CD4-positive, alpha-beta T cell treated with Interleukin-15 for 4 hours (primary cell): ENCODE measurements at regions not wholly inside any gene's neighbourhood (a gene's known extent, or its start where the extent isn't known, plus 50 kb on each side); places are given as distances from the start of the nearest gene placed in this dataset.

Experiments used
- DNase-seq: peaks from one replicate; pipeline ENCODE4 v3.0.0-alpha.2; 2020; ENCODE audit warnings: low spot score

DNA sequence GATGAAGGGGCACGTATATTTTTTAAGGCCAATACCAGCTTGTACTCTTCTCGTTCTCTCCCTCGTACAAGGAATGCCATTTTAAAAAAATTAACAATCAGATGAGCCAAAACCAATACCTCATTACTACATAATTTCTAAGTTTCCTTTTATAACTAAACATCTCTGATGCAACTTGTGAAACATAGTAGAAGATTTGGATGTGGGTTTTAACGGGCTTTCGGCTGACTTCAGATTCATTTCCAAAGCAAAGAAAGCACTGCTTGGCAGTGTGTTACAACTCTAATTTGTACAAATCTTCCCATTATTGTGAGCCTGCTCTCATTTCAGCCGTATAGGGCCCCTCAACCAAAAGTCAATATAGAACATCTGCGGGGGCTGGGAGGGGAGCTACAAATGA is 99.1 kb upstream of the TMCC3 start:
- DNase-seq, result no peak

- DNase-seq, result no peak
Observed at GRCh38 chr12:94748726-94749421, 98.5 kb upstream of the TMCC3 start.

DNA sequence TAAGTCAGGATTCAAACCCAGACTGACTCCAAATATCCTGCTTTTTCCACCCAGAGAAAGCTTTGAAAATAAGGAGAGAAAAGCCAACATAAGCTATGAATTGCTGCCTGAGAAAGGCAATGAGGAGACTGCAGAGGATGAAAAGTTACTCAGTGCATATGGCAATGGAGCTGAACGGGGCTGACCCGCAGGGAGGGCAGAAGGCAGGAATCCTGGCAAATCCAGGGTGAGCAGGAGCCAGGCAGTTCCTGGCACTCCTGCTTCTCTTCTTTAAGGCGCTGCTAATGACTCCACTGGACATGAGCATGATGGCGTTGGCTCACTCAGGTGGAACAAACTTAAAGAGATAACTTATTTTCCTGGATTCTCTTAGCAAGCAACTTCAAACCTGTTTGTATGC is 95.2 kb upstream of the TMCC3 start:
- no peak for DNase-seq

- no peak for DNase-seq
Observed at GRCh38 chr12:94743174-94743573, 92.8 kb upstream of the TMCC3 start.

DNA sequence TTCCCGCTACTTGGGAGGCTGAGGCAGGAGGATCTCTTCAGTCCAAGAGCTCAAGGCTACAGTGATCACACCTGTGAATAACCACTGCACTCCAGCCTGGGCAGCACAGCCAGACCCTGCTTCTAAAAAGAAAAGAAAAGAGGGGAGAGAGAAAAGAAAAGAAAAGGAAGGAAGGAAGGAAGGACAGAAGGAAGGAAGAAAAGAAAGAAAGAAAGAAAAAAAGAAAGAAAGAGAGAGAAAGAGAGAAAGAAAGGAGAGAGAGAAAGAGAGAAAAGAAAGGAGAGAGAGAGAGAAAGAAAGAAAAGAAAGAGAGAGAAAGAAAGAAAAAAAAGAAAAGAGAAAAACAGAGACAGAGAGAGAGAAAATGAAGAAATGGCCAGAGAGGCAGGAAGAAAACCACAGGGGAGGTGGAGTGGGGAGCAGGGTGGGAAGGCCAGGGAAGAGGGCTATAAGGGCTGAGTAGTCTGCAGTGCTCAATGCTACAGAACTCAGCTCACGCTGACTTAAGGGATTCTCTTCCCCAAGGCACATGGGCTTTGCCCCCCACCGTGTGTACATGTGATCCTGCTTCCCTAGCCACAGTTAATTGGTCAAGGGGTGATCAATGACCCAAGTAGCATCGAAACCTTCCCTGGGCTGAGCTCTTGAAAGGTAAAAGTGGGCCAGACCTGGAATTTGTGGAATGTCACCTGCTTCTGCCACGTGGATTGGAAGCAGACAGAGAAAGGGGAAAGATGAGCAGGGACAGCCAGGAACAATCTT is 90.4 kb upstream of the TMCC3 start:
- no peak for DNase-seq

DNA sequence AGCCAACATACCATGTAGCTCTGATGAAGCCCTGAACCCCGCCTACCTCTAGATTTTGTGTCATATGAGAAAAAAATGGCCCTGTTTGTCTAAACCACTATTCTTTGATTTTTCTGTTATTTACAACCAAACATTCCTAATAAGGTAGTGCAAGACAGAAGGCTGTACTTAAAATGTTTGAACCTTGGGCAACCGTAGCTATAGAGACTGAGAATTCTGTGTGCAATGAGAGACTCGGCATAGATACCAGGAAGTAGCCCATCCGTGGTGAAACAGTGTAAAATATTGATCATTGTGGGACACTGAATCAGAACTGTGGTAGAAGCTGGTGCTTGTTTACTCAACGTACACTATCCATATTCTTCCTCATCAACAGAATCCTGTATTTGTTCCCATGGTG is 86.5 kb upstream of the TMCC3 start:
- no peak for DNase-seq

- DNase-seq, result no peak
Observed at GRCh38 chr12:94736004-94736403, 85.6 kb upstream of the TMCC3 start.

DNA sequence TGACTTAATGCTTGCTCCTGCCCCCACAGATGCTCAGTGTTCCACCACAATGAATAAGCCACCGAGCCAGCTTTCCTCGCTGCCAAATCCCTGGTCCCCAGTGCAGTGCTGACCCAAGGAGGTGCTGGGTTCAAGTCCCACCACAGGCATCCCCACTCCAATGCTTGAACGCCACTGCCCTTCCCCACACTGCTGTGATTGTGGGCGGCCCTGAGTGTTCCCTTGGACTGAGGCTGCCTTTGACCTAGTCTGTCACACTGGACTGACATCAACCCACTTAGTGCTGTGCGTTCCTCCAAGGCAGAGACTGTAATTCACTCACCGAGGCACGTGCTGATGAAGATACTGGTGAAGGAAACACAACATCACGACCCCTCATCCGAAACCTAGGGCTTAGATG is 83.4 kb upstream of the TMCC3 start:
- DNase-seq, result no peak

- no peak for DNase-seq
Observed at GRCh38 chr12:94732367-94732990, 82.1 kb upstream of the TMCC3 start.

DNA sequence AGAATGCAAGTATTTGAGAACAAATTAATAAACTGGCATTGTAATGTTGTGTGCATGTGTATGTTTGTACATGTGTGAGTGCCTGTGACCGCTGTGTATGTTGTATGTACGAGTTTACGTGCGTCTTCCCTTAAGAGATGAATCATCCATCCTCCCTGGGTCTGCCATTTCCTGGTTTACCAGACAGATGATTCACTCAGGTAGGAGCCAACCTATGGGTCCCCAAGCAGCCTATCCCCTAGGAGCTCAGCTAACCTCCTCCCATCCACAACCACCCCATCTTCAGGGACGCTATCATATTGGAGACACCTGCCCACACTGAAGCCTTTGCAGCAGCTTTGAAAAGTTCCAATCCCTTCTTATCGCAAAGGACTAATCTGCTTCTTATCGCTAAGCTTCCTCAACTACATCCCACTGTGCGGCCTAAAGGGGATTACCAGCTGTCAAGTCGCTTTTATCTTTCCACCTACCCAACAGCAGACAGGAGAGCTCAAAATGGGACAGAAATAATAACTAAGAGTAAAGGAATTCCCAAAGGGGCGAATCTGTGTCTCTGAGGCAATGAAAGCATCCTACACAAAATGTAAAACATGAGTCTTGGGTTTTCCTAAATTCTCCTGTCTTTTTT is 81.5 kb upstream of the TMCC3 start:
- no peak for DNase-seq

DNA sequence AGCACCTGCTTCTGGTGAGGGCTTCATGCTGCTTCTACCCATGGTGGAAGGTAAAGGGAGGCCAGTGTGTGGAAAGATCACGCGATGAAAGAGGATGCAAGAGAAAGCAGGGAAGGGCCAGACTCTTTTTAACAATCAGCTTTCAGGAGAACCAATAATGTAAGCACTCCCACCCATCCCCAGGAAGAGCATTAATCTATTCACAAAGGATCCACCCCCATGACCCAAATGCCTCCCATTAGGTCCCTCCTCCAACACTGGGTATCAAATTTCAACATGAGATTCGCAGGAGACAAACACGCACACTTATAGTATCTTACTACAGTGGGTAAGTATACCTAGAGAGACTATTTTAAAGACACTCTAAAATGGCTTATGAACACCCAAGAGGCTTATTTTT is 80.5 kb upstream of the TMCC3 start:
- DNase-seq, result no peak

- no peak for DNase-seq
Observed at GRCh38 chr12:94726236-94726835, 76.0 kb upstream of the TMCC3 start.

DNA sequence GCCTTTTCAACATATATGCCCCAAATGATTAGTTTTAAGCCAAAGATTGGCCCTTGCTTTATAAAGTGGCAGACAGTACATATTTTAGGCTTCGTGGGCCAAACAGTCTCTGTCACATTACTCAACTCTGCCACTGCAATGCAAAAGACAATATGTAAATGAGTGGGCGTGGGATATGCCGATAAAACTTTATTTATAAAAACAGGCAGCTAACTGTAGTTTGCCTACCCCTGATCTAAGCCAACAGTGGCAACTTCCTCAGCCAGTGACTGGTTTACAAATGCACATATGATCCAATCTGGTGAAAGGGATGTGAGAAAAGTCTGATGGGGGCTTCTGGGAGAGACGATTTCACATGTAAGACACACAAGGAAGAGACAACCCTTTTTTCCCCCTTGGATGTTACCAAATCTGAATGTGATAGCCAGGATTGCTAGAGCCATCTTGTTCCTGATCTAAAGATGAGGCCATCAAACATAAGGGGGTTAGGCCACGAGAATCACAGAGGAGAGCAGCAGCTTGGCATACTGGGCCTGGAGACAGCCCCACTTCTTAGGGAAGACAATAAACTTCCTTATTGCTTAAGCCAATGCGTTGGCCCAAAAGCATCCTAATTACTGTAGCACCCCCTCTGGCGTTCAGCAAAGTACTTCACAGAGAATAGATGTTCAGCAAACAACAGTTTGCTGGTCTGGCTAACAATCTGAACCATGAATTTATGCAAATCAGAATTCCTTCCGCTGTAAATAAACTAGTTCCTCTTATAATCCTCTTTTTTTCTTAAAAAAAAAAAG is 75.2 kb upstream of the TMCC3 start:
- peak; percentile 4 for DNase-seq

GRCh38 chr12:94722664-94723063 is 72.3 kb upstream of the TMCC3 start:
- no peak for DNase-seq

- no peak for DNase-seq
Observed at GRCh38 chr12:94721173-94721572, 70.8 kb upstream of the TMCC3 start.

DNA sequence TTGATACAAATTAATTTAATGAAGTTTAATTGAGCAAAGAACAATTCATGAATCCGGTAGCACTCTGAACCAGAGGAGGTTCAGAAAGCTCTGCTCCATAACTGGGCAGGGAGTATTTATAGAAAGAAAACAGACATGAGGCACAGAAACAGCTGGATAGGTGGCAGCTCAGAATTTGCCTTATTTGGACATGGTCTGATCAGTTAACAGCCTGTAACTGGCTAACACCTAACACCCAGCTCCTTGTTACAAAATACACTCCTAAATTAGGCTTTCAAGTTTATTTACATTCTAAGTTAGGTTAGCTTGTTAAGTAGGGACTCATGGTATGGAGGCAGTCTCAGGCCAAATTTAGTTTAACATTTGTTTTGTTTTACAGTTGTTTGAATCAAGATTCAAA is 67.8 kb upstream of the TMCC3 start:
- no peak for DNase-seq

DNA sequence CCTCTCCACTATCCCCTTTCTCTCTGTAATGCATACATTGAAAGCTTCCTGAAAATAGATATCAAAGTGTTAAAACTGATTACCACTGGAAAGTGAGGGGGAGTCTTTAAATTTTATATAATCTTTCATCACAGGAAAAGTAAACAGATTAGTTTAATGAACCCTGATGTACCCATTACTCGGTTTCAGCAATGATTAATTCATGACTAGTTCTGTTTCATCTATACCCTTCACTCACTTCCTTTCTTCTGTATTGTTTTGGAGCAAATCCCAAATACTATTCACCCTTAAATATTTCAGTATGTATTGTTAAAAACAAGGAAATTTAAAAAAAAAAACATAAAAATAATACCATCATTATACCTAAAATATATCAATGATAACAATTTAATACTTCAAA is 67.3 kb upstream of the TMCC3 start:
- no peak for DNase-seq

DNA sequence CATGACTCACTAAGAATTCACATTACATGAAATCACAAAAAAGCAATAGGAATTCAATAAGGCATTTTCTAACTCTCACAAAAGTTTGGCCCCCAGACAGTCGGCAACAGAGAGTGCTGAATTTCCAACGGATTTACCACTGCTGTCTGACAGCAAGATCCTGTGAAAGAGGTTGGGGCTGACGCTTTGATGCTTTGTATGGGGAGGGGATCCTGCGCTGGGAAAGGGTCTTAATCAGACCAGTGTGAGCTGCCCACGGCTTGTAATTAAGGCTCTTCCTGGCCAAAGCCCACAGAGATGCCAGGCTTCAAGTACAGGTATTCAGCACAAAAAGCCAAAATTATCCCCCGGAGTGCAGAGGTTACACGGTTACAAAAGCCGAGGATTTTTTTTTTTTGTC is 66.8 kb upstream of the TMCC3 start:
- no peak for DNase-seq

- no peak for DNase-seq
Observed at GRCh38 chr12:94716339-94716738, 66.0 kb upstream of the TMCC3 start.

- no peak for DNase-seq
Observed at GRCh38 chr12:94714378-94715114, 64.2 kb upstream of the TMCC3 start.
